Astrocyte of the spinal cord (primary cell): ENCODE measurements at regions not wholly inside any gene's neighbourhood (a gene's known extent, or its start where the extent isn't known, plus 50 kb on each side); places are given as distances from the start of the nearest gene placed in this dataset.

Source experiments
- DNase-seq: peaks from one replicate; pipeline ENCODE4 v3.0.0; 2011; ENCODE audit warnings: low read depth, low spot score
- H3K4me3 ChIP-seq: 2 replicates; pipeline ENCODE4 v1.5.1; 2011; ENCODE audit warnings: low read depth, mild to moderate bottlenecking, low read length, moderate library complexity
- CTCF ChIP-seq: IDR thresholded peaks from 2 replicates; pipeline ENCODE4 v1.5.1; 2012; ENCODE audit warnings: low read depth, mild to moderate bottlenecking, low read length, inconsistent platforms
- in situ Hi-C: cut with HindIII; loops from 2 replicates; pipeline ENCODE4 v1.10.0; 2017; ENCODE audit warnings: low sequenced_read_pairs

- no peak for TF ChIP-seq CTCF
- DNase-seq: no peak
- H3K4me3 ChIP-seq: no peak overlapping the region
- in situ Hi-C loops: no loop called here
Measured at GRCh38 chr9:86674487-86674886, 272.8 kb downstream of the GAS1 start.

GRCh38 chr9:86672966-86673365 lies 274.3 kb downstream of the GAS1 start:
- TF ChIP-seq CTCF: no peak
- no peak for DNase-seq
- in situ Hi-C loops: no loop called here
- no peak overlapping the region for H3K4me3 ChIP-seq

GRCh38 chr9:86672301-86672700 lies 275.0 kb downstream of the GAS1 start:
- no peak for DNase-seq
- no peak for TF ChIP-seq CTCF
- H3K4me3 ChIP-seq: no peak overlapping the region
- in situ Hi-C loops: no loop called here

GRCh38 chr9:86671018-86671417 lies 276.3 kb downstream of the GAS1 start:
- in situ Hi-C loops: no loop called here
- no peak for DNase-seq

GRCh38 chr9:86670536-86670935 lies 276.8 kb downstream of the GAS1 start:
- no peak for DNase-seq
- in situ Hi-C loops: no loop called here
- no peak for TF ChIP-seq CTCF
- H3K4me3 ChIP-seq: no peak overlapping the region

More at GRCh38 chr9:86671018-86671417, 276.3 kb downstream of the GAS1 start:
- no peak for TF ChIP-seq CTCF
- H3K4me3 ChIP-seq: no peak overlapping the region

- no peak for TF ChIP-seq CTCF
- DNase-seq: no peak
- in situ Hi-C loops: no loop called here
- H3K4me3 ChIP-seq: no peak overlapping the region
Measured at GRCh38 chr9:86670076-86670475, 277.2 kb downstream of the GAS1 start.

- in situ Hi-C loops: no loop called here
Measured at GRCh38 chr9:86669422-86669821, 277.9 kb downstream of the GAS1 start.

More at GRCh38 chr9:86669422-86669821, 277.9 kb downstream of the GAS1 start:
- DNase-seq: no peak
- H3K4me3 ChIP-seq: no peak overlapping the region
- TF ChIP-seq CTCF: no peak
